NCI-H526 (cell line): ENCODE measurements at regions not wholly inside any gene's neighbourhood (a gene's known extent, or its start where the extent isn't known, plus 50 kb on each side); places are given as distances from the start of the nearest gene placed in this dataset.
"Not testable (repeated sequence)": the region's sequence is repeated elsewhere in the genome, so short reads cannot be mapped to it uniquely, and the experiment has no call there.

Source experiments
- DNase-seq, 2 experiments: peaks; one replicate each; lab custom pipeline; 2025; lab: John Stamatoyannopoulos, UW

GRCh38 chr4:44978020-44978419 is 251.7 kb upstream of the GNPDA2 start:
- no peak for DNase-seq

DNA sequence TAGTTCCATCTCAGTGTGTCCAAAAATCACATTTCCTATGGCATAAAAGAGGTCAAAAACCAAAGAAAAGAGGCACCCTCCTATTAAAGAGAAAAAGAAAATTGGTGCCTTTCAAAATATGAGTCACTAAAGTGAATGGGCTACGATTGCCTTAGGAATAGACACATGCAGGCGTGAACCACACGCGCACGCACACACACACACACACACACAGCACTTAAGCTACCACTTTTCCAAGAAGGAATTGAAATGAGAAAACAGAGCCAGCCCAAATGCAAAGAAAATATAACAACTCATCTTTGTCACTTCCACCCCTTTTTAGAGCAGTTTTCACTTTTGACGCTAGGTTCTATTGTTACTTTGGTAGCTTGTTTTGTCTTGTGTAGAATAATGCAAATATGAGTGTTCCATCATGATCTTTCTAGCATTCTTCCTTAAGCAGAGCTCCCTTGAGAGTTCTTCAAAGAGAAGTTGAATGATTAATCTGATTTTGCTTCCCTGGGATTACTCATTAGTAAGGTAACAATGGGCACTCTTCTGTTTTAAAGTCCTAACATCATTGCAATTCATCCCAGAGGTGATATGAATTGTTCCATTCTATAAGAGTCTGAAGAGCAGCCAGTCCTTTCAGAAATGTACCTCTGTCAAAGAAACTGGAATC is 239.2 kb upstream of the GNPDA2 start:
- DNase-seq, result no peak

DNA sequence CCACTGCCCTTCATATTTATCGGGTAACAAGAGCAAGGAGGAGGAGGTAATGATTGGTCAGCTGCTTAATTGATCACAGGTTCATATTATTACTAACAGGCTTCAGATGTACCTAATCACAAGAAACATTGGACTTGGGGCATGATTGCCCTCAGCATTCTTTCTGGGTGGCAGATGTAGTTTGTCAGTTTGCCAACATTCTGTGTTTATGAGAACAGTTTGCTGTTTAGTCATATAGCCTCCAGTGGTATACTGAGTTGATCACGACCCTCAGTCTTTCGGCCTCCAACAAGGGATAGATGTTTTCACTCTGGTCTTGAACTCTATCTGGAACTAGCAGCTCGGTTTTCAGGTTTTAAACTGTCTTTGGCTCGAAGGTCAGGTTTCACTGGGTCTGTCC is 237.7 kb upstream of the GNPDA2 start:
- DNase-seq, result not testable (repeated sequence)

DNA sequence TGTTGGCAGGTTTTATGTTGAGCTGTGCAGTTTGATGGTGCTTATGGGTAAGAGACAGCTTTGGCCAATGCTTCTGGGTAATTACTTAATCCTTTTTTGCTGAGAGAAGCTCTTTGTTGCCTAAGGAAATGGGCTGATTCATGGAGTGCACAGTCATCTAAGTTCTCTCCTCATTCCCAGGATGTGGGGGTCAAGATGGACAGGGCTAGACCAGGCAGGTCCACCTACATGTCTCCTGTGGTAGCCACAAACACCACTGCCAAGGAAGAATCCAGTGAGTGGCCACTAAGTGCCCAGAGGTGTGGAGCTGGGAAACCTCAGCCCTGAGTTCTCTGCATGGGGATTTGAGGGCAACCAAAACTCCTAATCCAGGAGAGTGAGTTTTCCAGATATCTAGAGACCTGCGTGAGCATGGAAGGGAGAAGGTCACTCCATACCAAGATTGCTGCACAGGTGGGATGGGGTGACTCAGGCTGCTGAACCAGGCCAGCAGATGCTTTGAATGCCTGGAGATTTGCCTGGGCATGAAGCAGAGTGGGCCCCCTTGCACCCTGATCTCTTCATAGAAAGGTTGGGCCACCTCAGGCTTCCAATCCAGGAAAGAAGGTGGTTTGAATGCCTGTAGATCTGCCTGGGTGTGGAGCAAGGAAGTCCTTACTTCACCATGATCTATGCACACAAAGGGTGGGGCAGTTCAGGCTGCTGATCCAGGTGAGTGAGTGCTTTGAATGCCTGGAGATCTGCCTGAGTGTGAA is 234.8 kb upstream of the GNPDA2 start:
- DNase-seq, result no peak

DNA sequence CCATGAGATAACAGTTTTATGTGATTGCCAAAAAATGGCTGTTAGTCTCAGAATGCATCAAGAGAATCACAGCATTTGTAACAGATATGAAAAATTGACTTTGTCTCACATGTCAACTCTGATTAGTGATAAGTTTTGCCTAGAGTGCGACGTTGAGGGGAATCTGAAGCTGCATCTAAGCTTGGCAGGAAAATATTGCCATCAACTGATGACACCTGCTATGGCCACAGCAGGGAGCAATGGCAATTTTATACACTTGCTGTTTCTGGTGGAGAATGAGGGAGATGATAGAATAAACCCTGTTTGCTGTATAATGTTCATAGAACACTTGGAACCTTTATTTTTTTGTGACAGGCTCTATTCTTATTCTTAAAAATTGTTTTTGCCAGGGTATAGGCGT is 205.4 kb upstream of the GNPDA2 start:
- DNase-seq, result no peak

GRCh38 chr4:44928785-44929184 is 202.4 kb upstream of the GNPDA2 start:
- DNase-seq, result no peak

DNA sequence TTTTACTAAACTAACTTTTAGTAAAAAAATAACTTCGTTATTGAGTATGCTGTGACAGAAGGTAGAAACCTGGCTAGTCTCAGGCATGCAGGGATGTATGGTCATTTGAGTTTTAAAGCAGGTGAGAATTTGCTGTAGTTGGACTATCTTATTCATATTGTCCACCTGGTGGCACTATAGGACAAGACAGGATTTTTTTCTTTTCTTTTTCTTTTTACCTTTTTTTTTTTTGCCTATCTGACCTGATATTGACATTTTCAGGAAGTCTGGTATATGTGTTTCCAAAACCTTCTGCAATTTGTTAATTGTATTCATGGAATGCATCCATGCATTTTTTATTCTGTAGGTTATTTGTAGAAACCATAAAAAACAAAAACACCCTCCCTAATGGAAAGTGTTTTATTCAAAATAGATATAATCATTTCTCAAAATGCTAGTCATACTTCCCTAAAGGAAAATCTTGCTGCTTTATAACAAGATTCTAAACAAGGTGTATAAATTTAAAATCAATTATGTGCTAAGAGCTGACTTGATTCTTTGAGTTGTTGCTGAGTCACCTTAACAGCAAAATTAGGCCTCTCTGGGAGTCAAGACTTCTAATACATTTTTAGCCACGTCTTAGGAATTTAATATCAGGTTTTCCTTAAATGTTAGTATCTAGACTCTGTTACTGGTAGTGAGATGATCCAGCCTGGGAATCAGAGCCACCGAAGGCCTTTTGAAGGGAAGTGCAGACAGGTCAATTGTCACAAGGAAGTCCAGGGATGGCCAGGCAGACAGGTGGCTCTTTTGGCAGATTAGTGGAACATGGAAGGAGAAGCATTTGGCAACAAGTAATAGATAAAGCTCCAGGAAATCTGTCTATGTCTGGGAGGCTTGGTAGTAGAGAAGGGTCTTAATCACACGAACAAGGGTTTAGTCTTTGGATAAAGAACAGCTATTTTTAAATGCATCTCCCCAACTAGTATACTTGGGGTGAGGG is 201.3 kb upstream of the GNPDA2 start:
- peak in 1 of 2 experiments; percentile 35 for DNase-seq

DNA sequence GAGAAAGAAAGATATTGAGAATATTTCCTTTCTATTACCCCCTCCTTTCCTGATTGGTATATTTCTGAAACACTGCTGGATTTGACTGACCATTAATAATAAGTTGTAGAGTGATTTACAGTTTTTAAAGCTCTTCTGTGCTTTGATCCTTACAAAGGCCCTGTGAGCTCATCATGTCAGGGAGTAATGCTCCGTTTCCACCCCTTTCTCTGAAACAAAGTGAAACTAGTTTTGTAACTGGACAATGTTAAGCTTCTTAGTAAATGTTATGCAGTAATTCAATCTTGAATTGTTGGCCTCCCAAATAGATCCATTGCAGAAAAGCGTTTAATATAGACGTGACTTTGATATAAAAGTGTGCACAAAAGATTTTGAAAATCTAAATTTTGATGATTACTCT is 190.1 kb upstream of the GNPDA2 start:
- DNase-seq, result no peak

DNA sequence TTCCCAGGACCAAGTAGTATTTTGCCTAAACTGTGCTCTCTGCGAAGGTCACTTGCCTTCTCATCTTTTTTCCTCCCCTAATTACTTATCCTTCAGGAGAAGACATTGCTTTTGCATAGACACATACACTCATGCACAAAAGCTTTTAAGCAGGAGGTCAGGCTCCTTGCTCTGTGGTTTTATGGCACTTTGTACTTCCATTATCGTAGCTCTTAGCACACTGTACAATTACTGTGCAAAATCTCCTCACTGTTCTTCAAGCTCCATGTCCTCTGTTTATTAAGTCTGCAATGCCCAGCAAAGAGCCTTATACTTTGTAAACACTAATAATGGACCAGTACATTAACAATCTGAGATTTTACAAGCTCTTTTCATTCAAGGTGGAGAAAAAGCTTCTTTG is 188.4 kb upstream of the GNPDA2 start:
- DNase-seq, result no peak

- DNase-seq, result no peak
These were observed 187.9 kb upstream of the GNPDA2 start for GRCh38 chr4:44914223-44914622.

GRCh38 chr4:44912980-44913379 is 186.6 kb upstream of the GNPDA2 start:
- no peak for DNase-seq

DNA sequence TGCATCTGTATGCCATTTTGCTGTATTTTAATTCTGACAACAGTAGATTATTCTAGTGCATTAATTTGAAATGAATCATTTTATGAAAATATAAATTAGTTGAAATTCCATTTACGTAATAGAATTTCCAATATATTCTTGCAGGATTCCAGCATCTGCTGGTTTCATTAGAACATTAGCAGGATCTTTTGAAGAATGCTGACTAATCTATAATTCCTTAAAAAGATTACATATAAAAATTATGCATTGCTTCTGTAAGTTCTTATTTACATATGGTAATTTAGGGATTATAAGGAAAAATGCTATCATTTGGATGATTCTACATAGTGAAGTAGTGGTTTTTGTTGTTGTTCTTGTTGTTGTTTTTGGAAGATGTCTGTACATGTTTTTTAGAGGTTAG is 182.2 kb upstream of the GNPDA2 start:
- DNase-seq, result no peak

DNA sequence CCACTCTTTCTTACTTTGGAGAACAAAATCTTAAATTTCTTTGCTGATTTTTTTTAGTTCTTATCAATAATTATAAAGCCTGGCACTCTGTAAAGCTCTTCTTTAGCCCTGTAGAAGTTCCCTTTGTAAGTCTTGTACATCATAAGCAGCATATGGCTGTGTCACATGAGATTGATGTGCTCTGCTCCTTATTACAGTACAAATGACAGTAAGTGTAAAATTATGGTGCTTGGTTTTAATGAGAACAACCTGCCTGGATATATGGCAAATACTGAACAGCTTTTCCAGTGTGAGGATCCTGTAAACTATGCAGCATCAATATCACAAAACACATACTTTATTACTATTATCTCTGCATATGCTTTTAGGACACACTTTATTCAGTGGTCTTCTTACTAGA is 145.9 kb upstream of the GNPDA2 start:
- DNase-seq, result no peak

DNA sequence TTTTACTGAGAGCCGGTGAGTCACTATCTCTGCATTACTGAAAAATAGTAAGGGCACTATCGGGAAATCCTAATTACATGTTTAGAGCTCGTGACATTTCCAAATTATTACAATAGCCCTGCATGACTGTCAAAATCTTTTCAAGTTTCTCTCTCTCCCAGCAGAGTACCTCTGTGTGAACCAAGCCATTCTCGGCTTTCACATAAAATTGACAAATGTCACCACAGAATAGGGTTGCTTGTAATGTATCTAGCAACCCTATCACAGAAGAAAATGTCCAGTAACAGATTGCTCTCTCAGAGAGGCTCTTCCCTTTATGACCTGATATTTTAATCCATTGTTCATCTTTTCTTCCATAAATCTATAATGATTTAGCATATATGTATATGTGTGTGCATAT is 144.8 kb upstream of the GNPDA2 start:
- DNase-seq, result no peak

DNA sequence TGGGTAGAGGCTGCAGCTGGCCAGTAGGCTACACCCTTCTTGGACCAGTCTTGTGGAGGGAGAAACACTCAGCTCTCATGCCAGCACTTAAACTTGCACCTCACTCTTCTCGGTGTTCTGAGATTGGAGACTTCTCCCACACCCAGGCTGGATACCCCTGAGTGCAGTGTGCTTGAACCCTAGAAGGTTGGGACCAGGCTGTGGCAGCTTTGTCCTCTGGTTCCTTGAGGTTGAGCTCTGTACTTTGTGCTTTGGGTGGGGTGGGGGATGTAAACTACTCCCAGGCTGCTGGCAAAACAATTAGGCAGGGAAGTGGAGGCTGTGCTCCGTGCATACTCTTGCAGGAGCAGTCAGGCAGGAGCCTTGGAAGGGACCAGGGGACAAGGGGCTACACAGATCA is 143.6 kb upstream of the GNPDA2 start:
- DNase-seq, result no peak

GRCh38 chr4:44869222-44869882 is 143.0 kb upstream of the GNPDA2 start:
- DNase-seq, result no peak

GRCh38 chr4:44861756-44862155 is 135.4 kb upstream of the GNPDA2 start:
- DNase-seq, result no peak

DNA sequence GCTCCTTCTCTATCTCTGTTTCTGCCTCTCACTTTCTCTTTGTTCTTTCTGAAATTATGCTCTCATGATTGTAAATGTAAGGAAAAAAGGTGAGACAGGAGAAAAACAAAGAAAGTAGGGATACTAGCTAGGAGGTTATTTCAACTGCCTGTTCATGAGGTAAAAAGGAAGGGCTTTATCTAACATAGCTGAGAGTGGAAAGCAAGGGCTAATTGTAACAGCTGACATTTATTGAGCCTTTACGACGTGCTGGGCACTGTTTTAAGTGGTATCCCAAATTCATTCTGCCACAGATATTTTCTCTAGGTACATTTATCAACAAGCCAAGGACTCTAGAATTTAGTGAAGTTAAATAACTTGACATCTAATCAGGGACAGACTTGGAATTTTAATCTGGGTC is 133.1 kb upstream of the GNPDA2 start:
- DNase-seq, result no peak

DNA sequence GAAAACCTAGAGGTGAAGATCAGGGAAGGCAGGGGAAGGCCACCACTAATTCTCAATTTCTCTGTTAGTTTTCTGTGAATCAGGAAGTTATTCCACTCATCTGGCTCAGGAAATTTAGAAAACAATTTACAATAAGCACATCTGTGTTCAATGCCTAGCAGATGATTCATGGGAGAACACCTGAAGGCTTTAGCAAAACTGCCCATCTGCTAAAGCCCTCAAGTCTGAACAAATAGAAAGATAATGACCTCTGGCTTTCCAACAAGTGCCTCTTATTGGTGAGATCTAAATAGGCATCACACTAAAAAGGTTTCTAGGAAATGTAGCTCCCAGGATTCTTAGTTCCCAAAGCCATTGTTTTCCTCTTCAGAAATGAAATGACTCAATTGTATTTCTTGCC is 122.1 kb upstream of the GNPDA2 start:
- no peak for DNase-seq

- no peak for DNase-seq
These were observed 119.6 kb upstream of the GNPDA2 start for GRCh38 chr4:44845993-44846392.

DNA sequence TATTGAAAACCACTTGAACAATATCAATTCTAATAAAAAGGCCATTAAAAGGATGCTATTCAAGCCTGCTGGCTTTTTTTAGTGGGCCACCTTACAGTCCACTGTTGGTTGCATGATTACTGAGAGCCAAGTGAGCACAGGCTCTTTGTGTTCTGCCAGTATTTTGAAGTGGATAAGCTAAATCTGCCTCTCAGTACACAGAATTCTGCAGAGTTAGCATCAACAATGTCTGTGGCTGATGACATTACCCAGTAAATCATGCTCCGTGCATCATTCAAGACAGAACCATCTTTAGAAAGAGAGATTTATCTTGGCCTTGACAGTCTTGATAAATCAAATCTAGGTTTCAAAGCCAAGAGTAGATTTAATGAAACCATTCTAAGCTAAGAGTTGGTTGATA is 119.0 kb upstream of the GNPDA2 start:
- DNase-seq, result no peak

- no peak for DNase-seq
These were observed 116.2 kb upstream of the GNPDA2 start for GRCh38 chr4:44842531-44842930.
